Left renal cortex interstitium (tissue), 4 donors: ENCODE measurements at regions not wholly inside any gene's neighbourhood (a gene's known extent, or its start where the extent isn't known, plus 50 kb on each side); places are given as distances from the start of the nearest gene placed in this dataset.
A peak's percentile ranks its signal among the peaks of the same experiment; 100 is the strongest.

Experiments
- DNase-seq, 4 donors: peaks; one replicate each; pipeline ENCODE4 v3.0.0-alpha.2; 2013; ENCODE audit warnings: low read depth in 4 of 4, low spot score in 2 of 4, missing footprints in 1 of 4

DNA sequence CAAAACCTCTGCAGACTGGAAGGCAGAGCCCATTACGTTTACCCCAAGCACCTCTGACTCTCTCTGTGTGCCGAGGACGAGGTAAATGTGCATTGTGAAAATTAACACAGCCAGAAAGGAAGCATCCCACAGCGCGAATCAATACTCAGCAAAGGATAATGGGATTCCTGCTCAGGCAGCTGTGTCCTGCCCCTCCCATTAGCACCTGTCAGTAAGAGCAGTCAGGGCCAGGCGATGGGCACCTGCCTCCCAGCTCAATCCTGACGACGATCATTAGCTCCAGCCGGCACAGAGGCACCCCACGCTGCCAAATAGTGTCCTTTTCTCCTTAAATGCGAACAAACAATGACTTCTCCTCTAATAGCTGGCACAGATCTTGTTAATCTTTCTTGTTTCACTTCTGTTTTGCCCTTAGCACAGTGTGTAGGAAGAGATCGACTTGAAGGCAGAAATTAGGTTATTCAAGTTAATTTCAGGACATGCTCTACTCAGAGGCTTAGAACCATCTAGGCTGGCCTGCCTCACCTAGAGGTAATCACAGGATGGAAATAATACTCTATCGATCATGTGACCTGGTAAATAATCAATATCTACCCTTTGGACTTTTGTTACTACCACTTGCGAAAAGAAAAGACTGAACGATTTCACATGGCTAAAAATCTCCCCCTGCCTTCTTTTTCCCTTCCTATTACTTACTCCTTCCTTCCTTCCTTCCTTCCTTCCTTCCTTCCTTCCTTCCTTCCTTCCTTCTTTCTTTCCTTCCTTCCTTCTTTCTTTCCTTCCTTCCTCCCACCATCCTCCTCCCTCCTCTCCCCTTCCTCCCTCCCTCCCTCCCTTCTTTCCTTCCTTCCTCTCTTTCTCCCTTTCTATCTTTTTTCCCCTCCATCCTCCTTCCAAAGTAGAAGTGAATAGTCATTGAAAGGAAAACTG is 487.9 kb upstream of the ID2 start:
- DNase-seq, result no peak

DNA sequence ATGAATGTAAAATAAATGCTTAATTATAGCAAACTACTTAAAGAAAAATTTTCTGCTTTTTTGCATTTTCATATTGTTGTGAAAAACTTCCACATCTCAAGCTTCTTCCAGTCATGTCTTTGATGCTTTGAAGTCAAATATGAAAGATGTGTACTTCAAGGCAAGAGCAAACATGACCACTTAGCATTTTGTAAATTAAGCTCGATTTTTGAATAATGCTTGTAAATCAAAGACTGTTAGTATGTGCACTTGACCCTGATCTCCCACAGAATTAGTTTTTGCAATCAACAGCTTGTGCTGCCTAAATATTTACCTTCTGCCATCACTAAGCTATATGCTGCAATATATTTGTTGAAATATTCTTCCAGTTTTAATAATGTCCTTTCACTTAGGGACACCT is 486.1 kb upstream of the ID2 start:
- no peak for DNase-seq

DNA sequence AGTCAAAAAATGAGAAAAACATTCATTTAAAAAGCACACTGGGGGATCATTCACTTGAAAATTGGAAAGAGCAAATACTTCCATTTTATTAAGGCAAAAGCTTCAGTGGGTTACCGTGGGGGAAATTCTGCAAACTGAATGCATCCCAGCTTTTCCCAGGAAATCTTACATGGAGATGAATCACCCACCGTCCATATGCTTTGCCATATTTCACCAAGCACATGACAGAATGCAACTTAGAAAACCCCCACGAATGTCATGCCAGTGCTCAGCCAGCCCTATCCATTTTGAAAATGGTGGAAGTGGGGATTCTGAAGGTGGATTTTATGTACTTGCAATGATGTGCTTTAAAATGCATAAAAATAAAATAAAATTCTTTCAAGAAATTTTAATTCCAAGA is 485.5 kb upstream of the ID2 start:
- no peak for DNase-seq

DNA sequence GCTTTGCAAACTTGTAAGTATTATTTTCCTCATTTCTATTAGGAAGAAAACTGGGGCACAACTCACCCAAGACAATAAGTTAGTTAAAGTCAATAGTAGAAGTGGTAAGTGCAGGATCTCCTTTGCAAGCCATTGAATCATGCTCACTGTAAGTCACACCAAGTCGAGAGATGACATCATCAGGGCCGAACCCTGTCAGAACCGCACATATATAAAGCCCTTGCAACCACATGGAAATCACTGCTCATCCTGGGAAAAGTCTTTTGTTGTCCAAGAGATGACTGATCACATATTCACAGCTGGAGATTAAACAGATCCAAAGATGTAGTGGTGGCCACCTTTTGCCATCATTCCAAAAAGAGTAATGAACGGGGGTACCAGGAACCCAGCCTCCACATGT is 484.8 kb upstream of the ID2 start:
- DNase-seq, result no peak

DNA sequence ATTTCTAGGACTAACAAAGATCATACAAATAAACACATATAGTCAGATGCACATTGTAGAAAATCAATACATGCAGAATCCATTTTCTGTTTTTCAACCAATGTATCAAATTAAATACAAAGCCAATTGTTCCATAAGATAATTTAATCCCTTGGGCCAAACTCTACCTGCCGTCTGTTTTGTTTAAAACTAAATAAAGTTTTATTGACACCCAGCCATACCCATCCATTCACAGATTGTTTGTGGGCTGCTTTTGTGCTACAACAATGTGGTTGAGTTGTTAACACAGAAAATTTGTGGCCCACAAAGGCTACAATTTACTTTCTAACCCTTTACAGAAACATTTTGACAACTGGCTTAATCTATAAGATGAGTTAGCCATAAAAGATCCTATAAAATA is 484.0 kb upstream of the ID2 start:
- no peak for DNase-seq

DNA sequence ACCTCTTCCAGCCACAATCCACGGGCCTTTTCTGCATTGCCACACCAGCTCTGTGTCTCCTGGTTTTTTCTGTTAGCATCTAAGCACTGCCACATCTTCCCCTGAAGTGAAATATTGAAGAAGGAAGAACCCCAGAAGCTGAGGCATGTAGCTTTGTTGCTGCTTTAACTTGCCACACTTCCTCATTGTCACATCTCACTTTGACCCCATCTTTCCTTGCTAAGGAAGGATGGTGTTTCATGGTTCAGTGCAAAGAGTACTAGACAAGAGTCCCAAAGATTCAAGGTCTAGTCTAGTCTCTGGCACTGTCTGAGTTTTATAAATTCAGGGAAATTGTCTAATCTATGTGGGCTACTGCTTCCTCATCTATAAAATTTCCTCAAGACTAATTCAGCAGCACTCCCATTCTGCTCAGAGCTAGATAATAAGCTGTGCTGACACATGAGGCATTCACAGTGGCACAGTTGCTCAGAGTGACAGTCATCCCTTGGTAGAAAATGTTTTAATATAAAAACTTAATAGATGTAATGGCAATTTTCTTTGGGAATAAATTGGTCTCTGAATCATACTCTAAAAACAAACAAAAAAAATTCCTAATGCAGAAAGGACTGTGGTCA is 483.0 kb upstream of the ID2 start:
- no peak for DNase-seq

DNA sequence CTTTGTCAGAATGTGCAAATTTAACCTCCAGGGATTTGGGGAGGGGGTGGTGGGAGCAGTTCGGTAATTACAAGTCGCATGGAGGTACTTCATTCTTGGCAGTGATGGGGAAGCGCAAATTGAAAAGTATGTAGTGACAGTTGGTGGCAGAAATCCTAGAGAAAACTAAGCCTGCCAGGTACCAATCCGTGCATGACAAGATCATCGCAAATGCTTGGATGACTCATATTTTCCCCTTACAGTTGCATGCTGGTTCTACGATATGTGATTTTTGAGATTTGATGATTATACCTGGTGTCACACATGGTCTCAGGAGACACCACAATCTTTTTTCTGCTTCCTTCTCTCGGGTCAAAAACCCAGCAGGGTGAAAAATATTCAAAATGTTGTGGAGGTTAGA is 479.7 kb upstream of the ID2 start:
- no peak for DNase-seq

DNA sequence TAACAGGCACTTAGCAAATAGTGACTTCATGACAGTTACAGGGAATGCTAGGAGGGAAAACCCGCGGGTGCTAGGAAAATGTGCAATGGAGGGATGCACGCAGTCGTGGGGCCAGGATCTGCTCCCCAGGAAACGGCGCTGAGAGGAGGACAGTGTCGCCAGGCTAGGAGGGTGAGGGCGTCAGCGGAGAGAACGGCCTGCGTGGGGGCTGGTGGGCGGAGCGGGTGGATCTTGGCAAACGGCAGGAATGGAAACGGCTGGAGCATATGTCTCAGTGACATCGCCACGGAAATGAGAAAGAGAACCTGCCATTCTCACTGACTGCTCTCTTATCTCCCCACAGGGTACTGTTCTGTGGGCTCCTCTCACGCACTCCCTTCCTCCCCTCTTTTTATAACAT is 478.5 kb upstream of the ID2 start:
- no peak for DNase-seq

DNA sequence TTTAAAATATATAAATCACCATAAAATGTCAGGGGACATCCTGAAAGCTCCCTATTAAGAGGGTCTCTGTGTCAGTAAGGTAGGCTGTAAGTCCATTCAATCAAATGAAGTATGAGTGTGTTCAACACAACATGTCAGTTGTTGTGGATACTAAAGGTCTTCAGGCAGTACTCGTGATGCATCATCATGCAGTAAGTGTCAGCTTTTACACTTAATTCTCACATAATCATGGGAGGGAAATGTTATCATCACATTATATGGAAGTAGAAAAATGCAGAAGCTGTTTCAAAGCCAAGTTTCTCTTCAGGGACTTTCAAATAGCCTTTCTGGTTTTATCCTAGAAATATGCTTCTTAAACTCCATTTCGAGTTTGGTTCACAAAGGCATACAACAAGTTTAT is 477.1 kb upstream of the ID2 start:
- DNase-seq, result no peak

DNA sequence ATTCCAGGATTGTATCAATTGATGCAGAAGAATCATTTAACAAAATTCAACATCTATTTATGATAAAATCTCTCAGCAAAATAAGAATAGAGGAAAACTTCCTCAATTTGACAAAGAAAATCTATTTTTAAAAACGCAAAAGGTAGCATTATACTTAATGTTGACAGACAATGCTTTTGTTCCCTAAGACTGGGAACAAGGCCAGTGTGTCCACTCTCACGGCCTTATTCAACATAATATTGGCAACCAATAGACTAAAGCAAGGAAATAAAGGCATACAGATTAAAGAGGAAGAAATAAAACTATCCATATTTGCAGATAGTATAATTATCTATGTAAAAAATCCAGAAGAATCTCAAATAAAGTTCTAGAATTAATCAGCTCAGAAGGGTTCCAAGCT is 472.4 kb upstream of the ID2 start:
- DNase-seq, result no peak

DNA sequence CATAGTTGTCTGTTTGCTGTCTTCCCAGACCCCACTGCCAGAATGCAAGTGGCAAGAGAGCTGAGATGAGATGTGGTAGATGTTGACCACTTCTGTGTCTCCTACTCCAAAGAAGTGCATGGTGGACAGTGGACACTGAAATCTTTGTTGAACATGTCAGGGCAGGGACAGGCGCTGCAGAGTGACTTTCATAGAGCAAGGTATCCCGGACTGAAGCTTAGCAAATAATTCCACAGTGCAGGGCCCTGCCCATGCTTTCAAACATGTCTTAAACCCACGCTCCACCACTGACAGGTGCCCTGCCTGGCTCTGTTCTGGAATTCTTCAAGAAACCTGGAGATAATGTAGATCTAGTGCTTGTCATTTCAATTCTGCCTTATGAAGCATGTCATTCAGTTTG is 470.5 kb upstream of the ID2 start:
- no peak for DNase-seq

DNA sequence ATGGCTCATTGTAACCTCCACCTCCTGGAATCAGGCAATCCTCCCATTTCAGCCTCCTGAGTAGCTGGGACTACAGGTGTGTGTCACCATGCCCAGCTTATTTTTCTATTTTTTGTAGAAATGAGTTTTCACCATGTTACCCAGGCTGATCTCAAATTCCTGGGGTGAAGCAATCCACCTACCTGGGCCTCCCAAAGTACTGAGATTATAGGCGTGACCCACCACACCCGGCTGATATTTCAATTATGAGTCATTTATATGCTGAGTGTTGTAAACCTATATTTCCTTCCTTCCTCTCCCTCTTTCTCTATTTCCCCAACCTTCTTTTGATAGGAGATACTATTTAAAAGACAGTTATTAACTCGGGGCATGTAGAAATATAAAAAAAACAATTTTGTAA is 469.6 kb upstream of the ID2 start:
- DNase-seq, result no peak

DNA sequence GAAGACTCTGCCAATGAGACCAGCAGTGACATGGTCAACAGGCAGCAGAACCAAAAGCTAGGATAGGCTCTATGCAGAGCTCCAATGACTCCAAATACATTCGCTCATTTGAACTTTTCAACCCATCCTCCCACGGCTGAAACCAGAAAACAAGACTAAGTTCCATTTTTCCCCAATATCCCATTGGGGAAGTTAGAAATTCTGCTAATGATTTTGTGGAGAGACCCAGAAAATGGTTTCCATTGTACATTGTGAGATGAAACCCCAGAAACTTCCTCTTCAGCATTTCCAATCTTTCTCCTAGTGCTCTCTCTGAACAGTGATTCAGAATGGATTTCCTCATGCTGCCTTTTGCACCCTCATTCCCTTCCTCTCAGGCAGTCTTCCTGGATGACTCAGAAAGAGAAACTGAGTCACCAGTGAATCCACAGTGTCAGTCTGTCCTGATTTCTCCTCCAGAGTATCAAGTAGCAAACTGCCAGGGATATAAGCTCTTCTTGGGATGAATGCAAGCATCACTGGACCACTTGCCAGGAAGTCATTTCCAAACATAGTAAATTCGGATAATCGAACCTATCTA is 467.7 kb upstream of the ID2 start:
- no peak for DNase-seq

DNA sequence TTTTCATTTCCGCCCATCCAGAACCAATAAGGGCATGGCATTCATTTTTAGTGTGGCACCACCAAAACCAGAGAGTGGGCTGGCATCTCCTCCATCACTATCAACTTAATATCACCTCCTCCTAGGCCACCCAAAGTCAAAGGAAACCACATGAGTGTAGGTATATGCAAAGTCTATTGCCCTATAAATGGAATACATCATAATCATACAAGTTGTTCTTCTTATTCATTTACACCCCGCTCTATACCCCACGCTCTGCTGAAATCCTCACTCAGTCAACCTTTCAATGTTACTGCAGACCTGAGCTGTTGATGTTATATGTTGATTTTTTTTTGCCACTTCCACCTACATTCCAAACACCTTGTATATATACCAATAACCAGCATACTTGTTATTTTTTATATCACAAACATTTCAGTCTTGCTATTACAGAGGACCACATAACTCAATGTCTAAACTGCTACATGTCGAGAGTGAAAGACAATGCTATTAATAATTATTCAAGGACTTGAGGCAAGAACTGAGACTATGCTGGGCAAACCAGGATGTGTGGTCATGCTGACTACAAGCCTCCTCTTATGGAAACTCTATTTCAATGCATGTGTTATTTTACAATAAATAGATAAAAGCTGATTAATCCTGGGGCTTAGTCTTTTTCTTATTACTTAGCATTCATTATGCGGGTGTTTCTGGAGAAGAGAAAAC is 466.5 kb upstream of the ID2 start:
- no peak for DNase-seq

DNA sequence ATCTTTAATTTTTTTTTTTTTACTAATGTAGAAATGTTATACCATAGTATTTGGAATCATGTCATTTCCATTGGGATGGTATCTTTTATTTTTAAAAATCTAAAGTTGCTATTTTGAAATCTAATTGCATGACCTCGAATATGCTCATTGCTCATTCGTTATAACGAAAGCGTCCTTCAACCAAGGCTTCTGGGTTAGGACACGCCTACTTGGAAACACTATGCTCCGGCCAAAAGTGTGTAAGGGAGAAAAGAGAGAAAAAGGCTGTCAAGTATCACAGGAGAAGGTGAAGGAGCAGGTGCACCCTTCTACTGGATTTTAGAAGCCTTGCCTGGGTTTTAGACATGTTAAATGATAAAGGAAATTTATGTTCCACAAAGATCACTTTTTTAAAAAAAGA is 465.9 kb upstream of the ID2 start:
- no peak for DNase-seq

DNA sequence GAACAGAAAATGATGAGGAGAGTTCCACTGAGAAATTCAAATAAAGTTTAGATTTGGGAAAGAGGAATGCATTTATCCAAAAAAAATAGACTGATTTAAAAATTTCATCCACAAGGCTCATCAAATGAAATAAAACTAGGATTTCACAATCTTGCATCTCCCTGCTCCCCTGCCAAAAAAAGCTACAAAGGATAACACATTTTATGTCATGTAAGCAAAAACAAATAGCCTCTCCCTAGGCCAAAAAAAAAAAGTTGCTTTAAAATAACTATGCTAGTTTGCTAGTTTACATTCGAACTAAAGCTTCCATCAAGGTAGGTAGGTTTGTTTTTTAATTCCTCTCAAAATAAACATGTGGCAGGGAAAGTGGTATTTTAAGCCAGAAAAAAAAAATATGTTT is 465.5 kb upstream of the ID2 start:
- no peak for DNase-seq

DNA sequence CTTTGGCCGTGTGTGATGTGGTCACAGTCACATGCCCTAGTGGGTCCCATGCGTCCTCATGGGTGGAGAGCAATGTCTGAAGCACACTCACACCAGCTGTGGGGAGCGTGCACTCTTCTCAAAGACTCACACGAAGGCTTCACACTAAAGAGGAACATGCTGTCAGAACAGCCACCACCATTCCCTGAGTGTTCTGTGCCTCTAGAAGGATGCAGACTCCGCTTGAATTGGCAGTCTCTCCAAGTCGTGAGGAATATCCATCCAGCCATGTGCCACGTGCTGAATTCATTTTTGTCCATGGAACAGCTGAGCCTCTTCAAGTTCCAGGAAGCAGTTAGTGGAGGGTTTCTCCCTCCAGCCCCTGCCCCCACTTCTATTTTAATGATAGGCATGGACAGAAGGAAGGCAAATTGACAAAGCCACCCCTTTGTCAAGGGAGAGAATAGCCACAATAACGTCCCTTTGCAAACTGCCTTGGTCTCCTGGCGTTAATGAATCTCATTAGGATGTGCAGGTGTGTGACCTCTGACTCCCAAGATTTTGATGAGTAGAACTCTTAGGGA is 464.3 kb upstream of the ID2 start:
- DNase-seq, result peak in 1 of 4 donors; percentile 11

DNA sequence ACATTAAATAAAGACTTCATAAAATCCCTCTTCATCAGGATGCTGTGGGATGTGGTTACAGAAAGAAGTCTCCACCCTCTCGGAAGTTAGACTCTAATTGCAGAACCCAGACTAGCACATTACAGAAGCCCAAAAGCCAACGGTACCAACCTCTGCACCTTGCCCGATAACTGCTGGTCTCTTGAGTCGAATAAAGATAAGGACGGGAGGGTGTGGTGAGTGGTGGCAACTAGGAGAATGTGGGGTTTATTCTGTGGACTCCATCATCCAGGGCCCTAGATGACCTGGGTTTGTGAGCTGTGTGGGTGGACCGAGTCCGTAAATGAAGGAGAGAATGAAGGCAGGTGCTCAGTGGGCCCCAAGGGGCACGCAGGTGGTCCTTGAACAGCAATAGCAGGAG is 462.8 kb upstream of the ID2 start:
- DNase-seq, result no peak

DNA sequence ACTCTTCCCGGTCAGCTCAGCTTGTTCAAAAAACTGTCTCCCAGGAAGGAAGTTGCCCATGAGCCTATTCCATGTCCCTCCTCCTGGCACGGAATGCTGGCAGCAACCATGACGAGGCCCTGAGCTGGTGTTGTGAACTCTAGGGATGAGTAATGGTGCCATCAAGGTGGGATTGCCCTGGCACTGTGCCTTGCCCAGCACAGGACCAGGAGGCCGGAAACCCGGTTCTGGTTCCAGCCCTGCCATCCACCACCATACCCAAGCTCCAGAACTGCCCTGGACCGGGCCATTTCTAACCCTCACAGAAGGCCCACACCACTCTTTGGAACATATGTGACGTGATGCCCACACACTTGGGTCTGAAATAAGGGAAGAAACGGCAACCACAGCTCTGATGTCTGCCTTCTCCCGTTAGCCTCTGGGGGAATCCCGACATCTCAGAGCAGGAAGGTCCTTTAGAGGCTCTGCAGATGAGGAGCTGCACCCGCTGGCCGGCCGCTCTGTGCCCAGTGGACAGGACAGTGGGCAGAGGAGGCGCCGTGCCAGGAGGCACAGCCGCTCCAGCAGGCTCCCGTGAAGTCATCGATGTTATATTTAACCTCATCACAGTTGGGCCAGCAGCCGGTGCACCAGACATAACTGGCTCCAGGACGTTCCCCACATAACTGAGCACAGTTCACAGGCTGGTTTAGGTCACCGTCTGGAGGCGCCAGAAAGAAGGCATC is 462.1 kb upstream of the ID2 start:
- no peak for DNase-seq

DNA sequence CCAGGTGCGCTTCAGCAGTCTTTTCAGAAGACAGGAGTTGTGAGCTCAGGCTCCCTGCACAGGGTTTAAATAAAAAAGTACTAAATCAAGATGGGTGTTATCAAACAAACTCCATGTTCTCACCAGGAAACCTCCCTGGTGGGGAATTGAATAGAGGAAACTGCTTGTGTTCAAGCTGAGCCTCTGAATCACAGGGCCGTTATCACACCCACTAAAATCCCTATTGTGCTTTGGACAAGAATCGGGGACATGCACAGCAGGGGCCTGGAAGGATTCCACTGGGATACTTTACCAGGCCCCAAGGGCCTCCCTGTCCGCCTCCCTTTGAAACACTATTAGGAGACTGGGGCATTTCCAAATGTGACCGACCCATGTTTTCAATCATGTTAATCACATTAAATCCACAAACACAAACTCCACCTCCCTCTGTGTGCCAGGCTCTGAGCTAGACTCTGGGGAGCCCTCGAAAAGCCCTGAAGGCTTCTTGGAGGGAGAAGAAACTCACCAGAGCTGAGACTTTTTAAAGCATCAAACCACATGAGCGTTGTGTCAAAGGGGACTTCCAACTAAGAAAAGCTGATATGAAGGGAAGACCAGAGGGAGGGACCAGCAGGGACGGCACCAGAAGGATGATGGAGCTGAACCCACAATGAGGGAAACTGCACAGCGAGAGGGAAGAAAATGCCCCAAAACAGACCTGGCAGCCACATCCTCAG is 458.7 kb upstream of the ID2 start:
- DNase-seq, result no peak
